ENCODE measurements at regions not wholly inside any gene's neighbourhood (a gene's known extent, or its start where the extent isn't known, plus 50 kb on each side); places are given as distances from the start of the nearest gene placed in this dataset.

GRCh38 chr12:37545759-37546158, 770.8 kb upstream of the ALG10B start:
- H3K27me3 ChIP-seq (ENCODE audit: insufficient read depth, low read length) = no peaks in the 10 kb centered on the region
- H2BK120ac ChIP-seq (ENCODE audit: low read depth, low read length, poor library complexity, severe bottlenecking) = no peak overlapping the region
- no peak overlapping the region for H3K27ac ChIP-seq (ENCODE audit: insufficient read length, low read depth, low read length)
- no peaks in the 10 kb centered on the region for H3K79me1 ChIP-seq (ENCODE audit: insufficient read depth, low read depth, low read length, poor library complexity, severe bottlenecking)
- no peaks in the 10 kb centered on the region for H4K20me1 ChIP-seq (ENCODE audit: control insufficient read depth, insufficient read depth, insufficient read length)
- Mint-ChIP-seq H3K9me3 (peaks cover 93 to 98% of the 10 kb centered on the region in 2 experiments), H3K27ac (no peak overlapping the region), H3K4me3 (no peak overlapping the region), H3K4me1 (no peaks in the 10 kb centered on the region), H3K27me3 (ENCODE audit: low read depth) (peaks cover 8% of the 10 kb centered on the region), H3K36me3 (ENCODE audit: insufficient read depth in 1 of 3, low read depth in 3 of 3) (peaks cover 29 to 40% (median 38%) of the 10 kb centered on the region in 3 experiments)
- no peak for DNase-seq
- peaks cover 97% of the 10 kb centered on the region for H3K9me3 ChIP-seq (ENCODE audit: control insufficient read depth, low read depth, low read length)
- H2BK20ac ChIP-seq (ENCODE audit: low read depth, low read length, poor library complexity, severe bottlenecking) = no peak overlapping the region
- no peaks in the 10 kb centered on the region for H3K23me2 ChIP-seq (ENCODE audit: insufficient read length, low read depth, low read length, poor library complexity, severe bottlenecking)
- no peak overlapping the region for H3K9ac ChIP-seq (ENCODE audit: extremely low read depth, insufficient read length, low read length)
- TF ChIP-seq CTCF (conservative IDR thresholded peaks at IDR 0.05) = no peak
- no peak overlapping the region for H3K18ac ChIP-seq (ENCODE audit: insufficient read length, low read depth, low read length)
- H4K8ac ChIP-seq (replicated peaks; ENCODE audit: insufficient read length, low read depth, low read length) = no peak overlapping the region
- H3K23ac ChIP-seq (ENCODE audit: insufficient read length, low read depth, low read length) = no peak overlapping the region
- H3K4me1 ChIP-seq (ENCODE audit: insufficient read depth, low read length) = no peaks in the 10 kb centered on the region
- no peak overlapping the region for H2BK12ac ChIP-seq (ENCODE audit: insufficient read length, low read depth, low read length)
- no peaks in the 10 kb centered on the region for H3K79me2 ChIP-seq (ENCODE audit: insufficient read depth, low read length)
- no peak overlapping the region for H3K14ac ChIP-seq (ENCODE audit: insufficient read depth, low read length)
- H3K56ac ChIP-seq (ENCODE audit: insufficient read length, low read depth, low read length) = no peak overlapping the region
- H2AK5ac ChIP-seq (ENCODE audit: insufficient read length, low read length) = no peak overlapping the region
- no peak overlapping the region for H4K5ac ChIP-seq (ENCODE audit: insufficient read length, low read depth, low read length)
- no peak overlapping the region for H3T11ph ChIP-seq (ENCODE audit: low read length)
- H3K4ac ChIP-seq (ENCODE audit: low read depth, low read length) = no peak overlapping the region
- no CpG with 5 or more reads among the region's 9 CpGs for WGBS (ENCODE audit: extremely low coverage, insufficient read length, low lambda C conversion rate)
- H2BK15ac ChIP-seq (ENCODE audit: low read depth, low read length) = no peak overlapping the region
- H3K4me2 ChIP-seq (ENCODE audit: insufficient read depth, insufficient read length, low read length) = no peak overlapping the region
- H2AFZ ChIP-seq (ENCODE audit: low read length) = no peak overlapping the region
- no peak overlapping the region for H2BK5ac ChIP-seq (ENCODE audit: insufficient read length, low read length)
- no peak overlapping the region for H4K91ac ChIP-seq (ENCODE audit: insufficient read length, low read depth, low read length)

Measured in H9 (cell line).